Fibroblast of gingiva (primary cell): ENCODE measurements at regions not wholly inside any gene's neighbourhood (a gene's known extent, or its start where the extent isn't known, plus 50 kb on each side); places are given as distances from the start of the nearest gene placed in this dataset.
A peak's percentile ranks its signal among the peaks of the same experiment; 100 is the strongest.

Experiments used
- DNase-seq: peaks from one replicate; pipeline ENCODE4 v3.0.0-alpha.2; 2011; ENCODE audit warnings: low read depth

DNA sequence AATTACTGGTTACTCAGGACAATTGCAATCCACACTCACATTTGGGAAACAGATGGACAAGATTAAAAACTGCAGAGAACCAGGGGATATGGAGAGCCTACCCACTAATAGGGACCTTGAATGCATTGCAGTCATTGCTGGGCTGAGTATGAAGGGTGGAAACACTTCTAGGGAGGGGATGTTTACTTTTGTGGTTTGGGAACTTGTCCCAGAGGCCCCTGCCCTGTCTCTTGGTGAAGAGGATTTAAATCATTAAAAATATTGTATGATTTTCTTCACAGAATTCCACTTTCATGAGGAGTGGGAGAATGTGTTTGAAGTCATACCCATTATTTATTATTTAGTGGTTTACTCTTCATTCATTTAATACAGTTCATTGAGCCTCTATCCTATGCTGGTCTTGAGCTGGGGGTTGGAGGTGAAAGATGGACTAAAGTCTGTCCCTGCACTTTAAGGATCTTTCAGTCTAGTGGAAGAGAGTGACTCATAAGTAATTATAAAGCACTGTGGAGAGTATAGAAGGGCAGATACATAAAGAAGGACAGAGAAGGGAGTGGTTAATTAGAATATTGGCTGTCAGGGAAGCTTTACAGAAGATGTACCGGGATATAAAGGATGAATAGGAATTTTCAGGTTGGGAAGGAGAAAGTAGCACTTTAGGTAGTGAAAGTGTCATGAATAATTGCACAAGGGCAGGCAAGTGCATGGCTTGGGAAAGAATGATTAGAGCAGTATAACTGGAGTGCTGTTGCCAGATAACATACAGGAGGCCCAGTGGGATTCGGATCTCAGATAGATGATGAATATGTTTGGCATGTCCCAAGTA lies 313.4 kb downstream of the LPIN1 start:
- peak; percentile 30 for DNase-seq

DNA sequence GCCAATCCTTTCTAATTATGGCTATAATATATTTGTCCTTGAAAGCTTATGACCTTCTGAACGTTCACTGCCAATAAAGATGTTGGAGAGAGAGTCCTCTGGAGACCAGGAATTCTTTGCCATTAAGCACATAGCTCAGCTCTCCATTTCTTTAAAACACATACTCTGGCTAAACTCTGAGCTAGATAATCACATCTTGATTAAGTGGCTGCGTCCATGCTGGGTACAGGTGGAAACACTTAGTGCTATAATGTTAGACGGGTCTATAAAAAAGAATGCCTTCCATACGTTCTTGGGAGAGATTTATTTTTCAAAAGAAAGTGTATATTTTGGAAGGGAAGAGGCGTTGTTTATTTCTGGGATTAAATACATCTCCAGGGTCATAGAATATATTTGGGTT lies 314.5 kb downstream of the LPIN1 start:
- no peak for DNase-seq

DNA sequence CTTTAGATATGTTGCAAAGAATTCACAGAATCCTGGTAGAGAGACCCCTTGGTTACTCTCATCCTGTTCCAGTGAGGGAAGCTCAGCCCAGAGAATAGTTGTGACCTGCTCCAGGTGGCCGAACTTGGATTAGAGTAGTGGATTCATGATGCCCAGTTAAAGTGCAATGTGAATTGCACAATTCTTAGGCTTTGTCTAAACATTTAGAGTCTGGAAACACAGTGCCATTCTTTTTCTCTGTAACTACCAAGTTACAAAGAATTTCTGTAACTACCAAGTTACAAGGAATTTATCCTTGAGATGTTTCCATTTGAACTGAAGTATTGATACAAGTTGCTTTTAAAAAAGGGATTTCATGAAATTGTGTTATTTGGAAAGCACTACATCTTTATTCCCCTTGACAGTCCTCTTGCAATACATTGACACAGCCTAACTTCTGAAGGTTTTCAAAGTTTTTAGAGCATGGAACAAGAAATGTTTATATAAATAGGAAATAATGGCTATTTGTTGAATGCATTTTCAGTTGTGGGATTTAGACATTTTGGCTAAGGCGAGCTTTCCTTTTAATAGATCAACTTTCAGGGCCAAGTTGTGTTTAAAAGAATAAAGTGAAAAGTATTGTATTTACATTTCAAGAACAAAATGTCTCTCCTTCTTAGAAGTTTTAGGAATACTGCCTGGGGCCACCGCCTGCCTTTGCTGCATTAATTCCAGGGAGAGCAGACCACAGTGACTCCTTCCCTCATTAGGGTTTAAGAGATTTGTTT lies 315.0 kb downstream of the LPIN1 start:
- DNase-seq: peak; percentile 47

DNA sequence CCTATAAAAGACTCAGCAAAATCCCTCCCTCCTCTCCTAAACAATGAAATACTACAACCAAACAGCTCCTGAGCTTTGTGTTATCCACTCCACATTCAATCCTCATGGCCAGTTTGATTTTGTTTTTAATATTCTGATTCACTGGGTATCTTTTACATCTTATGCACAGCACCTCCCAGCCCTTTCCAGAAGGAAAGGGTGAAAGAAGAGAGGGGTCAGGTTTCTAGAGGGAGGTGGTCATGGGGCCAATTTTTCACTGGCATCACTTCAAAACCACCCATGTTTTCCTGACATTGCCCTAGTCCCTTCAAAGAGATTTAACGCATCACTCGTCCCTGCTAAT lies 315.6 kb downstream of the LPIN1 start:
- no peak for DNase-seq

DNA sequence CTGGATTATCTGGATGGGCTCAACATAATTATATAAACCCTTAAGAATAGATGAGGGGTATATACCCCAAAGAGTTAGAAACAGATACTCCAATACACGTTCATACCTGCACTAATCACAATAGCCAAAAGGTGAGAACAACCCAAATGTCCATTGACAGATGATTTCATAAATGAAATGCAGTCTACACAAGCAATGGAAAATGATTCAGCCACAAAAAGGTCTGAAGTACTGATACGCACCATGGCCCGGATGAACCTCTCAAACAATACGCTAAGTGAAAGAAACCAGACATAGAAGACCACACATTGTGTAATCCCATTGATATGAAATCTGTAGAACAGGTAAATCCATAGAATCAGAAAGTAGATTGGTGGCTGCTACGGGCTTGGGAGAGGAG lies 316.8 kb downstream of the LPIN1 start:
- no peak for DNase-seq

DNA sequence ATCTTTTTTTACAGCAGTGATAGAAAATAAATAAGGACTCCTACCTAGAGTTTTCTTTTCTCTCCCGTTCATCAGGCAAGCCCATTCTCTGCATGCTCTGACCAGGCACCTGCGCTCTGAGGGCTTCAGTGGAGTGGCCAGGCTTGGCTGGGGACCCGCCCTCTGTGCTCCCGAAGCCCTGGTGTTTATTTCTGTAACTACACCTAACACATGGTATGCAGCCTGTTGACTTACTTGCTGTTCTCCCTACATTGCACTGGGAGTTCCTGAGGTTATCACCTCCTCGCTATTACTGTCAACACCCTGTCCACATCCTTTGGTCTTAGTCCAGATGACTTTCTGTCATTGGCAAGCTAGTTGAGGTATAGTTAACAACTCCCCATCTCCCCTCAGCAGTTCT lies 317.7 kb downstream of the LPIN1 start:
- no peak for DNase-seq

DNA sequence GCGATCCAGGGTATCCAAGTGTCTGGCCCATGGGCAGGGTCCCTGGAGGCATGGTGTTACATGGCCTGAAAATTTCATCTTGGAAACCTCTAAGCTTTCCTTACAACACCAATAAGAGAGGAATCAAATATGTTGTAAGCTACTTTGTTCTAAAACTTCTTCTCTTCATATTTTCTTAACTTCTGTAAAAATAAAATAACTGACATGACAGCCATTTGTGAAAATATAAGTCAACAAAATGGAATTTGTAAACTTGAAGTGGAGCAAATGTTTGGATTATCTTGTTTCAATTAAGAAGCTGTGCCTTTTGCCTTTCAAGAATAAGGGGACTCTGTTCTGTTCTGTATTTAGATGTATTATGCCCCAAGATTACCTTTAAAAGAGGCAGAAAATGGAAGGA lies 319.7 kb downstream of the LPIN1 start:
- DNase-seq: peak; percentile 34

DNA sequence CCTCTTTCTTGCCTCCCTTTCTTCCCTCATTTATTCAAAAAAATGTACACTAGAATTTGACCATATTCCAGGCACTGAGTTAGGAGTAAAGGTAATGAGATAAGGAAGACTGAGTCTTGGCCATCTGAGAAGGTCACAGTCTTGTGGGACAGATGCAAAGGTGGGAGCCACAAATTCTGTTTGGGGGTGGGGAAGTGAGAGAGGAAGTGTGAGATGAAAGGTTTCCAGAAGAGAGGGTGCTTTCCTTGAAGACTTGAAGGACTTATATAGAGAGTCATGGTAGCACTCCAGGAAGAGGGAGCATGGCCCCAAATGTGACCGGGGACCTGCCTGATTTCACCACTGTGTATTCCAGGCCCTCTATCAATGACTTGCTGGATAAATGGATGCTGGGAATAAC lies 320.6 kb downstream of the LPIN1 start:
- no peak for DNase-seq

DNA sequence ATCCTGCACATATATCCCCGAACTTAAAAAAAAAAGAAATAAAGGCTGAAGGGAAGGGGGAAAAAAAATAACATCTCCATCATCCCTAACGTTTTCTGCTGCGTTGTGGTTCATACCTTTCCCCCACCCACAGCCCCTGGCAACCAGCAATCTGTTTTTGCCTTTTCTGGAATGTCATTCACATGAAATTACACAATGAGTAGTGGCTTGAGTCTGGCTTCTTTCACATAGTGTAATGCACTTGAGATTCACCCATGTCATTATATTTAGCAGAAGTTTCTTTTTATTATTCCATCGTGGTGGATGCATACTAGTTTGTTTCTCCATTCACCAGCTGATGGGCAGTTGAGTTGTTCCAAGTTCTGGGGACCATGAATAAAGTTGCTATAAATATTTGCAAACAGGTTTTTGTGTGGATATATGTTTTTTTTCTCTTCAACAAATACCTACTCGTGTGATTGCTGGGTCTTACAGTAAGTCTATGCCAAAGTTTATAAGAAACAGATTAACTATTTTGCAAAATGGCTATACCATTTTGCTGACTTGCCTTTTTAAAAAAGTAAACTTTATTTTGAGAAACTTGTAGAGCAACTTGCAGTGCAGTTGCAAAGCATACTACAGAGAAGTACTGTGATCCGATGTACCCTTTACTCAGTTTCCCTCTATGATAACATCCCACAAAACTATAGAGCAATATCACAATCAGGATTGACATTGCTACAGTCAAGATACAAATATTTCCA lies 322.5 kb downstream of the LPIN1 start:
- no peak for DNase-seq

DNA sequence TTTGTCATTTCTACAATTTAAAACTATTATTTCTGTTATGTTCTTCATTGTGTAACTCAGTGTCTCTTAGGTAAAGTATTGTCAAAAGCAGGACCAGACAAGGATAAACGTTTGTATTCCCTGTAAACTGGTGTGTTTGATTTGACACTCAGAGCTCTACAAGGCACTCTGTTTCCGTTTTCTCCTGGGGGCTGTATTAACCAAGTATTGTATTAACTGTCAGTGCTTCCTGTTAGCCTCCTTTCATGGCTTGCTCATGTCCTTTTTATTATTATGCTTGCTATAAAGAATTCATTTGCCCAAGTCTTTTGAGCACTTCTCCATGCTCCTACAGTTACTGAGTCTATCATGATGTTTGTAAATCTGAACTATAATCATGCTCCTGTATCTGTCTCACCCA lies 323.7 kb downstream of the LPIN1 start:
- no peak for DNase-seq

DNA sequence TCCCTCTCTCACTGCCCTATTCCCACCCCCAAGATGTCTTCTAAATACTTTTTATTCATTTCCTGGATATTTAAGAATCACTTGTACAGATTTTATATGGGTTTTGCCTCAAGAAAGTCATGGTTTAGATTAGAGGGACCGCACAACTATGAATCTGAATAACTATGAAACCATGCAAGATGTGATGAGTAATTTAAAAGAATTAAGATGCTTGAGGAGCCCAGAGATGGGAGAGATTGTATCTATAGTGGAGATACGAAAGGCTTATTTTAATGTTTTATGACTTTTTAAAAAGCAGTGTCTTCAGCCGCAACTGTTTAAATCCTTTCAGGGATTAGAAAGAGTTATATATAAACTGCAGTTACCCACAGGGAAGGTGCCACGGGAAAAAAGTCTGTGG lies 324.1 kb downstream of the LPIN1 start:
- no peak for DNase-seq

DNA sequence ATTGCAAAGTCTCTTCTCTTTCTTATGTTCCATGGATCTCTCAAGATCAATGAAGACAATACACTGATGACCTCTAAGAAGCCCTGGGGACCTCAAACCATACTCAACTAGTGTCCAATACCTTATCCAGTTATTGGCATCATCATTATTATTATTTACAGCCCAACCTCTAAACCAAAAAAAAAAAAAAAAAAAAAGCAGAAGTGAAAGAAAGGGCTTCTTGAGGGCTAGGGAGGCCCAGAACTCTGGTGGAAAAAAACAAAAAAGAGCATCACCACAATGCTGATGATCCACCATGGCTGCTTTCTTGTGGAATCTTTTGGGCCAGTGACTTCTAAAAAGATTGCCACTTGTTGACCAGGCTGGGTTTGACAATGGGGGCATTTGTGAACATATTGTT lies 324.9 kb downstream of the LPIN1 start:
- DNase-seq: no peak

DNA sequence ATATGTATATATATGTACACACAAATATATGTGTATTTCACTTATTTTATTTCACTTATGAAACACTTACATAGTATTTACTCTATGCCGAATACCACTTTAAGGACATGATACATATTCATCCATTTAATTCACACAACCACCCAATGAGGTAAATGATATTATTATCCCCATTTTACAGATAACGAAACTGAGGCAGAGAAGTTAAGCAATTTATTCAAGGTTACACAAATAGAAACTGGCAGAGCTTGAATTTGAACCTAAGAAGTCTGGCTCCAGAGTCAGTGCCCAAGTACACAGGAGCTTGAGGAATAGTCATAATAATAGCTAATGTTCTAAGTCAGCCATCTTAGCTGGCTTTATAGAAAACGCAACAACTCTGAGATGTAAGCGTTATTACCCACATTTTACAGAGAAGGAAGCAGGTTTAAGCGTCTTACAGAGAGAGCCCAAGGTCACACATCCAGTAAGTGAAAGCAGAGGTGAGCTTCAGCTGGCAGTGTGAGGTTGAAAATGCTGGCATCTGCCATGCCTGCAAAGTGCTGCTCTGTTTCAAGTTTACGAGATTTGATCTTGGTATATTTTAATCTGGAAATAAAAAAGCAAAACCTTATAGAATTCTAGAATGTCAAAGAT lies 326.9 kb downstream of the LPIN1 start:
- no peak for DNase-seq

DNA sequence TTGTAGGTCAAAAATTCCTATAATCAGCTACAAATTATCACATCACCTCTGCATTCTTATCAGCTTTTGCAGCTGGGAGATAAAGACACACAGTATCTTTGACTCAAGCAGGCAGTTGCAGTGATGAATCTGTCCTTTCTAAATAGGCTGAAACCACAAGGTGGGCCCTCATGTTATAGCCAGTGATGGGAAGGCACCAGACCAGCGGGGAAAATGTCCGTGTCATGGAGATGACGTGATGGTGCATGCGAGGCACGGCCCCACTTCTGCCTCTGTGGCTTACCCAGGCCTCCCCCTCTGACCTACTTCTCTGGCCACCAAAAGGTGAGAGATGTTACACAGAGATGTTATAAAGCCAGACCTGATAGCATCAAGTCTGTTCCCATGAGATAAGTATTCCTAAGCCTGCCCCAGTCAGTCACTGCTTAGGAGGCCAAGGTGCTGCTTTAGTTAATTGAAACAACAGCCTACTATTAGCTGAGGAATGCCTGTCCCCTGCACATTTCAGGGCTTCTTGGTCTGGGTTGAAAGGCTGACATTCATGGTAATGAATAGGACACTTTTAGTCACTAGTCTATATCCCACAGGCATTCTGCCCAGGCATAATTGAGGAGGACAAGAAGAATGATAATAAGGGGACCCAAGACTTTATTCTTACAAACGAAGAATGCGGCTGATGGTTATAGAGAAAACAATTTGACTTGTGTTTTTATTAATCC lies 327.9 kb downstream of the LPIN1 start:
- DNase-seq: no peak

DNA sequence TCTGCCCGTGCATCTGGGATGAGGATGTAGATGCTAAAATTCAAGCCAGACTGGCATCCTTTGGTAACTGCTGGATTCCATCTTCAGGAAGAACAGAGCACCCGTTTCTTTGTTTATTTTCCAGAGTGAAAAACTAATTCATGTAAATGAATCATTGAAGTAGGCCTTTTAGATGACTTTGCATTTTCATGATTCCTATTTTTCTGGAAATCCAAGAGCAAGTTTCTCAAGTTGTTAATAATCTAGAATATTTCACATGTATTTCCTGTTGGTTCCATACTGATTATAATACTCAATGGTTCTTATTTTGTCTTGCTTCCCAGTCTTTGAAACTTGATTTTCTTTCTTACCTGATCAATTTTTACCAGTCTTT lies 328.4 kb downstream of the LPIN1 start:
- no peak for DNase-seq

DNA sequence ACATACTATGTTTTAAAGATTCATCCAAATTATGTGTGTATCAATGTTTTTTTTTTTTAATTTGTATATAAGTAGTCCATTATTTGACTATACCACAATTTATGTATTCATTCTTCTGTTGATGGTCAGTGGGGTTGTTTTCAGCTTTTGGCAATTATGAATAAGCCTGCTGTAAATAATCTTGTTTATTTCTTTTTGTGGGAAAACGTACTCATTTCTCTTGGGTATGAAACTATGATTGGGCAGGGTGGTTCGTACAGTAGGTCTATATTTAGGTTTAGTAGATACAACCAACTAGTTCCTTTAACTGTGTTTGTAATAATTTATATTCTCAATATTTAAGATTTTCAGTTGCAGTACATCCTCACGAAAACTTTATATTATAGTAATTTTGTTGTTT lies 329.2 kb downstream of the LPIN1 start:
- no peak for DNase-seq

DNA sequence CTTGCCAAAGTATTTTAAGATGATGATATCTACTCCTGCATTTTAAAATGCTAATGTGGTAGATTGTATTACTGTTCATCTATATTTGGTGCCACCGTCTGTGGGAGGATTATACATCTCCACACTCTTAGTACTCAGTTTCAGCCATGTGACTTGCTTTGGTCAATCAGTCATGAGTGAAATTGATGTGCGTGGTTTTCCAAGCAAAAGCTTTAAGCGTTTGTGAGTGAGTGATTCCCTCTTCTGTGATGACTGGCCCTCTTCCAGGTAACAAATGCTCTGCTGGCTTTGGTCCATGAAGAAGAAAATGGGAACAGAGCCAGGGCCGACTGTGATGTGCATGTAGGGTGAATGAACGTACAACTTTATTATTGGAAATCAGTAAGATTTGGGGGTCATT lies 330.4 kb downstream of the LPIN1 start:
- no peak for DNase-seq

DNA sequence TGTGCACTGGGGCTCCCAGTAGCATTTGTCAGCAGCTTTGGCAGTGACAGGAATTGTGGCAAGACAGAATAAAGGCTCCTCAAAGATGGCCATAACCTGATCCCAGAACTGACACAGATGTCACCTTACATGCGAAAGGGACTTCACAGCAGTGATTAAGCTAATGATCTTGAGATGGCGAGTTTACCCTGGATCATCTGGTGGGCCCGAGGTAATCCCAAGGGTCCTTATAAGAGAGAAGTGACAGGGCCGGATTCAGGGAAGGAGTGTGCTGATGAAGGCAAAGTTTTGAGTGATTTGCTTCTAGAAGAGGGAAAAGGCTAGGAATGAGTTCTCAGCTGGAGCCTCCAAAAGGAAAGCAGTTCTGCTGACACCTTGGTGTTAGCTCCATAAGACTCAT lies 333.9 kb downstream of the LPIN1 start:
- no peak for DNase-seq

DNA sequence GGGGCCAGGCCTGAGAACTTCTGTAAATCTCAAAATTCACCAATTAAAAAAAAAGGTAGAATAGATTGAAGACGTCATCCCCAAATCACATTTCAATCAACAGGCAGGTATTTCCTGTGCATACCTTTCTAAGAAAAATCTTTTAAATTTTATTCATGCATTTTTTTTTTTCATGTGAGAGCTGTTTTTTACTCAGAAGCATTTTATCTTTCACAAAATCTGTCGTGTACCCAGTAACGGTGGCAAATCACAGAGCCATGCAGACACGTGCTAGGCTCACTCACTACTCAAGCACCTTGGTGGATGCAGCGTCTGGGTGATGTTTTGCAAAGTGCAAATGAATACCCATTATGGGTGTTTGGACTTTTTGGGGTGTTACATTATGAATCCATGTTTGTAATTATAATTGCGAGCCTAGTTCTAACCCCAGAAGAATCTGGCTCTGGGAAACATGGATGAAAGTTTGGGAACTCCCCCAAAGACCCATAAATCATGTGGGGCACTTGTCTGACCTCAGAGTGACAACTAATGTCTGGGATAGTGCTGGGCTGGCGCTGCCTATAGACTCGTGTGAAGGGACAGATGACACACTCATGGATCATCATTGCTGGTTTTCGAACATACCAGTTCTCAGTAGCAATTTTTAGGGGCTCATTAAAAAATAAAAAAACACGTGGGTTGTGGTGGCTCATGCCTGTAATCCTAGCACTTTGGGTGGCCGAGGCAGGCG lies 335.2 kb downstream of the LPIN1 start:
- DNase-seq: no peak

DNA sequence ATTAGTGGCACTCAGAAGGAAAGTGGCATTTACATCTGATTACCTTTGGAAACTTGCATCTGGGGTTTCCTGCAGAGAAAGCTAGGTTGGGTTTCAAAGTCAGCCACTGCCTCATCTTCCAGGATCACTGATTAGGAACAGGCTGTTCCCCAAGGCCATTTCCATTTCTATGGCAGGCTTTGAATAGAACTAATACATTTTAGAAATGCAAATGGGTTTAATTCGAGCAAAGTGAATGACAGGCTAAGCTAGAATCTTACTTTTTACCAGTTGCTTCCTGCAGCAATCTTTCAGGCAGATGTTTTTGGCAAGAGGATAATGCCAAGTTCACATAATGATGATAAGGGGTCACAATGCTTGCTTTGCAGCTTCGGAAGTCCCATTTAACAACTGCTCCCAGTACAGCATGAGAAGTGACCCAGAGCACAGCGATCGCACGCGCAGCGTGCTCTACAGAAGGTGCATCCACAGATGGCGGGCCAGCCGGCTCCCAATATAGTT lies 336.7 kb downstream of the LPIN1 start:
- no peak for DNase-seq
